OCI-LY3 (cell line): ENCODE measurements at regions not wholly inside any gene's neighbourhood (a gene's known extent, or its start where the extent isn't known, plus 50 kb on each side); places are given as distances from the start of the nearest gene placed in this dataset.

ENCODE experiments used
- CTCF ChIP-seq: fragments of 200-600, 300-600 bp; sonication (generic); IDR thresholded peaks from 2 replicates; pipeline ENCODE4 v1.5.1; 2014; ENCODE audit warnings: antibody characterized with exemption, low read length, low read depth
- EZH2phosphoT487 ChIP-seq: fragments of 200-600 bp; shearing (Covaris generic); IDR thresholded peaks from 2 replicates; pipeline ENCODE4 v1.6.1; 2018; ENCODE audit warnings: antibody characterized with exemption, mixed run types, low read depth

DNA sequence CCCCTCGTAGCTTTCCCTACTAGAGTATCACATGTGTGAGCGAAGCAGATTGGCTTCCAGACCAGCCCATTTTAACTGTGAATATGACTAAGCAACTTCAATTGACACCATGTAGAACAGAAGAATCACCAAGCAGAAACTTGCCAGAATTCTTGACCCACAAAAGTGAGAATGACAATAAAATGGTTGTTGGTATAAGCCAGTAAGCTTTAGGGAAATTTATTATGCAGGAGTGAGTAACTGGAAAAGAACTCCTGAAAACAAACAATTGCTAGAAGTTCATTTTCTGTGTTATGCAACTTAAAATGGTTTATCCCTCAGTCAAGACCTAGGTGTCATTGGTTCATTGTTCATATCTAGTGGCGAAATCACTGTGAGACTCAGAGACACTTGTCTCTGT is 303.1 kb downstream of the DMRT2 start:
- TF ChIP-seq CTCF (no peak), EZH2phosphoT487 (no peak)
